ENCODE measurements at regions not wholly inside any gene's neighbourhood (a gene's known extent, or its start where the extent isn't known, plus 50 kb on each side); places are given as distances from the start of the nearest gene placed in this dataset.

DNA sequence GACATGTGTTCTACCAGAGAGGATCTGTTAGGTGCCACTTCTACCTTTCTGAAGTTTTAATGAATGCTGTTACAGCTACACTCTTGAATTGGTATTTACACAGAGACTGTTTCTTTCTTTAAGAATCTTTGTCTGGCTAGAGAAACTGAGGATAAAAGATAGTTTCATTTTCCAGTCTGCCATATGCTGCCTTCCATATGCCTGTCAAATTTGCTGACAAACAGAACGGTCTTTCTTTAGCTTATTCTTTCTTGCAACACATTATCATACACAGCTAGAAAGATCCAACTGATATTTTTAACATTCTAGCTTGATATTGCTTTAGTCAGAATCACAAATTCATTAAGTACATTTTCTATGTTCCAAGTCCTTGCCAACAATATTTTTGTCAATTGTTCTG lies 409.8 kb upstream of the CELF4 start:
- no peak for DNase-seq

- DNase-seq: no peak
Observed at GRCh38 chr18:37967261-37967660, 401.7 kb upstream of the CELF4 start.

DNA sequence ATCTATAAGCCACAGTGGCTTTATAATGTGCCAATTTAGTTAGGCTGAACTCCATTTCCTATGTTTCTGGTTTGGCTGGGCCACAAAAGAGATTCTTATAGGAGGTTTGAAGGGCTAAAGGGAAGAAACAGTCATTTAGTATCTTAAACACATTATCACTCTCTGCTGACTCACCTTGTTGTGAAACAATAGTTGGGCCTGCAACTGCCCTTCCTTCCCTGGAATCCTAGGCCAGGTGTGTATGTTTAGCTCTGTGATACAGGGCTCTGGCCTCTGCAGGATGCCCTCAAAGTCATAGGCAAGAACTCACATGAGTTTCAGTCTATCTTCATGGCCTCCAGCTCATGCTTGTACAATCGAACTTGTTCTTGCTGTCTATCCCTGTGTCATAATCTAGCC lies 400.0 kb upstream of the CELF4 start:
- no peak for DNase-seq

DNA sequence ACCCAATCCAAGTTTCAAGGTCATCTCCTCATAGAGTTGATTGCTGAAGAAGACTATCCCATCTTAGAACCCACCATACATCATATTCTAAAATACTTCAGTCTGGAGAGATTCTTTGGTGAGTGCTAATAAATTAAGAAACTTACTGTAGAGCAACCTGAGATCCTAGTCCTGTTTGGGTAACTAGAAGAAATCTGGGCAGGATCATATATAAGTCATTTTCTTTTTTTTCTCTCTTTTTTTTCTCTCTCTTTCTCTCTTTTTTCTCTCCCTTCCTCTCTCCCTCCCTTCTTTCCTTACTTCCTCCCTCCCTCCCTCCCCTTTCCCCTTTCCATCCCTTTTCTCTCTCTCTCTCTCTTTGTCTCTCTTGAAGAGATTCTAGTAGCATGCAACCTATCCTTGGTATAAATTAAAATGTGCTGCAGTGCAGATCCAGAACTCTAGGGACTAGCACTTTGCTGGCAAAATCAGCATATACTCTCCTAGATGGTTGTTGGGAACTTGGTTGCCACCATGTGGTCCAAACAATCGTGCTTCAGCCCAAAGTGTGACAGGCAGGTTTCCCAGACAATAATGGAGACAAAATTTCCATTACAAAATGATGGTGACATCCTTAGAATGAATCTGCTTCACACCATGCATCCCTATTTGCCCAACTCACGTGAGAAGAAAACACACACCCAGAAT lies 399.4 kb upstream of the CELF4 start:
- DNase-seq: no peak

DNA sequence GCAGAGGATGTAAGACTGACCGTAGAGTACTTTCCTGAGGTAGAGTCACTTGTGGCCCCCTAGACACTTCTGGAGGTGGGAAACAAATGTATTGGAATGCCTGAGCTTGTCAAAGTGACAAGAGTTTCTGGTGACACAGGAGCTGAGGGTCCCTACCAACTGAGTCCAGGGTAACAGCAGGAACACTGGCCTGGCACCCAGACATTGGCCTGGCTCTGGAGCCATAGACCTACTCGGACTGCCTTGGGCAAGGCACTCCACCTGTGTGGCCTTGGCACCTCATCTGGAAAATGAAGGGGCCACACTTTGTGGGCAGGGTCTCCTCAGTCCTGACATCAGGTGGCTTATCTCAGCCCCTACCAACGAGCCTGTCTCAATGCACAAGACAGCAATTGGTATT lies 398.2 kb upstream of the CELF4 start:
- no peak for DNase-seq

DNA sequence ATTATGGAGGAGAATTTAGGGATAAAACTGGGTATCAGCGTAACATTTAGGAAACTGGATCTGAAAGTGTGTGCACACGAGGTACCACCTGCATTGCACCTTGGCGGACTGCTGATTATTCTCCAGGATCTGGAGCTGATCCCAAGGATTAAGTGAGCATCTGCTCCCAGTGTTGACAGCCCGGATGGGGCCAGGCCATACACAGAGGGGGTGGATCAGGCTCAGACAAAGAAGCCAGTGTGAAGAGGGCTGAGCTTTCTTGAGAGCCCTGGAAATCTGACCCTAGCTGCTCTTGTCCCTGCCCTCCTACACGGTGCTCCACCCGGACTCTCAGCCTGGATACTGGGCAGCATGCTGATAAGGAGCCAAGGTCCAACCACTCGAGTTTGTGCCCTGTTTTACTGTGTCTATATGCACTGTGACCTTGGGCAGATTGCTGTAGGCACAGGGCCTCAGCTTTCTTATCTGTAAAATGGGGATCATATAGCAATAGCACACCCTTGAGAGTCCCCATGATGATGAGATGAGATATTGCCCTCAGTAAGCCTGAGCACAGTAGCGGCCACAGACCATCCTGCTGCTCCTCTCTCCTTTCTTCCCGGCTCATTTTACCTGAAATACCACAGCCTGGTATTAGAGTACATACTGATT lies 396.8 kb upstream of the CELF4 start:
- DNase-seq: no peak

- DNase-seq: no peak
Observed at GRCh38 chr18:37958499-37958898, 392.9 kb upstream of the CELF4 start.

DNA sequence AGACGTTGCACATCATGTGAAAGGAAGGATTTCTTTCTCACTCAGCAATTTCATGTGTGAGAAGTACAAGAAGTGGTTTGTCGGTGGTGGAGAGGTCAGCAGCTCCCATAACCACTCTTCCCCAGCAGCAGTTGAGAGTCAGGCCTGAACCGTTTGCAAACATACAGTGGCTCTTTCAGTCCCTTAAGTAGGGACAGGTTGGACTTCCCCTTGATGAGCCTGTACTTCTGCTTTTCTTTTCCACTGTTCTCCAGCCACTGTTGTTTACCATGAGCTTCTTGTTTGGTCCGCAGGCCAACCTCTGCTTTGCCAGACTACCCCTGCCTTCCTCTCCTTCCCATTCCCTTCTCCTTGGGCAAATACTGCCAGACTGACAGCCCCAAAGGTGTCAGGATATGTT lies 391.3 kb upstream of the CELF4 start:
- no peak for DNase-seq

DNA sequence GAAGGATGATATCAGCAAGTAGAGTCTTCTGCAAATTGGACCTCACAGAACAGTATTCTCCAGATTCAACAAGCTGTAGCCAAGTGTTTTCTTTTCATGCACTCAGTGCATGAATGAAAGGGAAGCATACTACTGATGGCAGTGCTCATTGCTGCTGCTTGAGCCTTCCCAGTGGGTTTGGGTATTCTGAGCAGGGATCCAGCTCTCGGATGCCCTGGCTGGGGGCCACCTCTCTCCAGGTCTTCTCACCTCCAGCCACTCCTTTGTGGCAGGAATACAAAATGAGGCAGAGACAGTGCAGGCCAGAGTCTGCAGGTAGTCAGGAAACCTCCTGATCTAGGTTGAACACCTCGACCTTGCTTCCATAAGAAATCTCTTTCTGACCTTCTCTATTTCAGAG lies 390.4 kb upstream of the CELF4 start:
- no peak for DNase-seq

- no peak for DNase-seq
Observed at GRCh38 chr18:37955201-37955600, 389.6 kb upstream of the CELF4 start.

DNA sequence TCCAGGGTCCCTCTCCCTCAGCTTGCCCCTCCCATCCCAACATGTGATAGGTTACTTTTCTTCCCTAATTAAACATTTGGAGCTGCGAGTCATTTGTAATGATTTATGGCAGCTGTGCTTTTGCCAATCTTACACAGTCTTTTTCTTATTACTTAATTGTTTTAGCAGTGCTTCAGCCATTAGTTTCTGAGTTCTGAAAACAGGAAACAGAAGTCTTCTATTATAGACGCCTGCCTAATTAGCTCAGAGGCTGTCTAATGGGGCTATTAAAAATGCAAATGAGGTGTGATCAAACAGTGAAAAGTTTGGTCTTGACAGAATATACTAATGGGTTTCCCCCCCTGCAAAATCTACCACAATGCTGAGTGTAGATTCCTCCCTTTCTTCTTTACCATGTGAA lies 388.3 kb upstream of the CELF4 start:
- DNase-seq: no peak

GRCh38 chr18:37948471-37948870 lies 382.9 kb upstream of the CELF4 start:
- no peak for DNase-seq

GRCh38 chr18:37946324-37946723 lies 380.7 kb upstream of the CELF4 start:
- DNase-seq: no peak

DNA sequence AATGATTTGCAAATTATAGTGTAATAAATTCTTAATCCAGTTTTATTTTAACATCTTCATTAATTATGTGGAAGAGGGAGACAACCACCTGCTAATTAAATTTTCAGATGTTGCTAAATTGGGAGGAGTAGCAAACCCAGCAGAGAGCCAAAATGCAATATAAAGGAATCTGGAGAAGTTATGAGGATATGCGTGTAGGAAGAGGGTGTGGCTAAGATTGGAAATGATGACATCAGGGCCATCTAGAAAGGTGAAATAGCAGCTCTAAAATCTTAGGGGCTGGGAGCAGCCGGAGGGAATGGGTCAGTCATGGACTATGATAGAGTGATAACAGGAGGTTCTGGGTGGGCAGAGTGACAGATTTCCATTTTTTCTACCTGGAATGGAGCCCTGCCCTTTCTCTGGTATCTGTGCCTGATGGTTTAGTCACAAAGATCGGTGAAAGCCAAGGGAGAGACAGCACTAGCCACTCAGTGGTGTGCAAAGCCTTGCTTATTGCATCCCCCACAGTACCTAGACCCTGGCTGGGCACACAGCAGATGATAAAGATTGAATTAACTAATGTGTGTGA lies 379.2 kb upstream of the CELF4 start:
- DNase-seq: no peak

DNA sequence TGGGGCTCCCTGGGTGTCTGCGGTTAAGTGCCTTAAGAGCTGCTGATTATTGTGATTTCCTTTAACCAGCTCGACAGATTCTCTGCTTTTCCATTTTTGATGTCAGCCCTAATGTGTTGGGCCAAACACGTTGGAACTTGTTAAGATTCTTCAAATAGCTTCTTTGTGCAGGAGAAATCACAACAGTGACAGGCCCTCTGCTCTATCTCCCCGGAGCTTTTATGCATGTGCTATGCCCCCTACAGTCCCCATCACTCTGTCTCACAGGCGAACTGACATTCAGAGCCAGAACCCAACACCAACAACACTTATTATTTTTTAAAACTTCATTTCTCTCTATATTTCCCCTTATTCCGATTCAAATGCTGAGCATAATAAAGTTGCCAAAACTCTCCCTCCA lies 371.7 kb upstream of the CELF4 start:
- no peak for DNase-seq

DNA sequence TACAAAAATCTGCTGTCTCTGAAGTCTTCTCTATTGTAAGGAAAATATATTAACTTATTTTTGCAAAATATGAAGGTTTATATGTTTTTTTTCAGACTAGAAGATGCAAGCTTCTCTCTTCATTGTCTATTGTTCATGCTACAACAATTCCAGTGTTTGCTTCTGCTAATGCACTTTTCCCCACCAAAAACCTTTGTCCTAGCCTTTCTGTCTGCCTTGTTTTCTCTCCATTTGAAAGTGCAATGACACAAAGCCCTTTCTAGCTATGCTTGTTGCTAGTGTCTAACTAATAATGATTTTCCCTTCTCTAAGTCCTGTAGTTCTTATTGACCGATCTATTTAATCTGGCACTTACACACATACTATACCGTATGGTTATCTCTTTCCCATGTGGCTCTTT lies 369.5 kb upstream of the CELF4 start:
- no peak for DNase-seq

- no peak for DNase-seq
Observed at GRCh38 chr18:37930640-37931039, 365.0 kb upstream of the CELF4 start.

GRCh38 chr18:37922162-37922561 lies 356.6 kb upstream of the CELF4 start:
- no peak for DNase-seq

DNA sequence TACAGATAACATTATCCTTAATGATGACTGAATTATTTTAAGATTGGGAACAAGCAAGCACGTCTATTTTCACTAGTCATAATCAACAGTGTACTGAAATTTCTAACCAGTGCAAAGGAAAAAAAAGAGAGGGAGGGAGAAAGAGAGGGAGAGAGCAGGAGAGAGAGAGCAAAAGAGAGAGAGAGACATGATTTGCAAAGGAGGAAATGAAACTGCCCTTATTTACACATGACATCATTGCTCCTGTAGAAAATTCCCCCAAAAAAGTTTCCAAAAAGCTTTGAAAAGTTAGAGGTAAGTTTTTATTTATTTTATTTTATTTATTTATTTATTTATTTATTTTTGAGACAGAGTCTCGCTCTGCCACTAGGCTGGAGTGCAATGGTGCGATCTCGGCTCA lies 355.3 kb upstream of the CELF4 start:
- DNase-seq: no peak

DNA sequence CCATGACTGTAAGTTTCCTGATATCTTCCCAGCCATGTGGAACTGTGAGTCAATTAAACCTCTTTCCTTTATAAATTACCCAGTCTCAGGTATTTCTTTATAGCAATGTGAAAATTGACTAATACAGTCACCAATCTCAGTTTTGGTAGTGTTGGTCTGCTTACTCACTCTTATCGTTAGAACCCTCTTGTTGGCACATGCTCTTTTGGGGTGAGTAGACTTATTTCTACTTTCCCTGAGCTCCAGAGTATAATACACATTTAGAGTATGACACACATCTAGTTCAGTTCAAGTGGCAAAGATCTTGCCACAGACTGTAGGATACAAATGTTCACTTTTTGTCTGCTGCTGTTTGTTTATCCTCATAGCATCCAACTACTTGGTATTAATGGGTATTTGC lies 347.5 kb upstream of the CELF4 start:
- no peak for DNase-seq

- DNase-seq: no peak
Observed at GRCh38 chr18:37902344-37902743, 336.7 kb upstream of the CELF4 start.

DNA sequence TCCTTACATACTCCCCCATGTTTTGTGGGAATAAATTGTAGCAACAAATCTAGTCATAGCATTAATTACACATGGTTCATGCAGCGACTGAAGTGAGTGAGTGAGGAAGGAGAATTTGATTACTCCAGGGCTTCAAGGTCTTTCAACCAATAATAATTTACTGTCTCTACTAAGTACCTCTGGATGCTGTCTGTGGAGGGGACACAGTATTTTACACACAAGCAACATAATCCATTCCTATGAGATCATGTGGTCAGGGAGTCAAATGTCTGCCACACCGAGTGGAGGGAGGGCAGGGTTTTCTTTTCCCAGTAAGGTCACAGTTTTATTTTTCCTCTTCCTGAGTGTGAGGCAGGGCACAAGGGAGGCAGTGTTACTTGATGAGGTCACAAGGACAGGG lies 334.7 kb upstream of the CELF4 start:
- DNase-seq: no peak

GRCh38 chr18:37889963-37890362 lies 324.4 kb upstream of the CELF4 start:
- DNase-seq: no peak

- no peak for DNase-seq
Observed at GRCh38 chr18:37874721-37875120, 309.1 kb upstream of the CELF4 start.

DNA sequence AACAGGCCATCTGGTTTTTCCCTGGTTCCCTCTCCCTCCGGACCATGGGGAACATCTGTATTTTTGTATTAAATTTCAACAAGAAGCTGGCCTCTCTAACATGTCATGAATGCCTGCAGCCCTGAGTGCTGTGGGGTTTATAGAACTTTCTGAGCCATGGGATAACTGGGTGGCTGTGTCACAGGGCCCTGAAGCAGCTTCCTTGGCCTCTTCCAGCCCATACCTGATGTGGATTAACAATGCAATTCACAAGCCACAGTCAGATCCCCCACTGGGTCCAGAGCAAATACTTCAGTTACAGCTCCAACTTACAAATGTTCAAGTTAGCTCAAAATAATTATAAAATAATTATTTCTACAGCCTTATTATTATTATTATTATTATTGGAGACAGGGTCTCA lies 307.8 kb upstream of the CELF4 start:
- no peak for DNase-seq

Data from NCI-H2081 treated with DMSO at 0.1 percent for 48 hours (cell line).